ENCODE measurements at regions not wholly inside any gene's neighbourhood (a gene's known extent, or its start where the extent isn't known, plus 50 kb on each side); places are given as distances from the start of the nearest gene placed in this dataset.

- TF ChIP-seq EZH2 (IDR thresholded peaks at IDR 0.05; ENCODE audit: borderline replicate concordance, low read depth, low read length, poor library complexity, severe bottlenecking) (no peak), CTCF (conservative IDR thresholded peaks at IDR 0.05; ENCODE audit: low read depth, low read length) (no peak)
Measured at GRCh38 chr13:86006317-86006716, 207.1 kb upstream of the SLITRK6 start.

All from A673 (cell line).